Loucy (cell line): ENCODE measurements at regions not wholly inside any gene's neighbourhood (a gene's known extent, or its start where the extent isn't known, plus 50 kb on each side); places are given as distances from the start of the nearest gene placed in this dataset.

Experiments
- CTCF ChIP-seq: fragments of 200-600 bp; sonication (generic); conservative IDR thresholded peaks from 2 replicates; pipeline ENCODE4 v1.5.1; 2014; ENCODE audit warnings: mild to moderate bottlenecking, antibody characterized with exemption, low read length
- EZH2phosphoT487 ChIP-seq: fragments of 200-600 bp; IDR thresholded peaks from 2 replicates; pipeline ENCODE4 v1.6.1; 2018; ENCODE audit warnings: antibody characterized with exemption, mild to moderate bottlenecking, moderate library complexity, borderline replicate concordance

GRCh38 chr11:103735497-103736032, 300.9 kb upstream of the DDI1 start:
- TF ChIP-seq CTCF = no peak
- TF ChIP-seq EZH2phosphoT487 = no peak
